PFSK-1 (cell line): ENCODE measurements at regions not wholly inside any gene's neighbourhood (a gene's known extent, or its start where the extent isn't known, plus 50 kb on each side); places are given as distances from the start of the nearest gene placed in this dataset.

Experiments used
- FOXP2 ChIP-seq: optimal IDR thresholded peaks from 2 replicates; pipeline ENCODE3; 2011; ENCODE audit warnings: borderline replicate concordance, control low read depth, inconsistent platforms; ENCODE audit not compliant: insufficient read depth; ENCODE audit errors: extremely low read length, extremely low read depth
- POLR2AphosphoS5 ChIP-seq: IDR thresholded peaks from 2 replicates; pipeline ENCODE4 v1.6.1; 2012; ENCODE audit warnings: low read depth, mild to moderate bottlenecking, control low read depth, low read length, moderate library complexity
- SIN3A ChIP-seq: IDR thresholded peaks from 2 replicates; pipeline ENCODE4 v1.6.1; 2012; ENCODE audit warnings: mild to moderate bottlenecking, low read length, moderate library complexity, borderline replicate concordance; ENCODE audit not compliant: insufficient read depth
- TAF1 ChIP-seq: IDR thresholded peaks from 2 replicates; pipeline ENCODE4 v1.6.1; 2012; ENCODE audit warnings: low read length, control low read depth, borderline replicate concordance; ENCODE audit not compliant: insufficient read depth
- TF ChIP-seq, protein P1 (sequence below), 2 experiments: IDR thresholded peaks; 2 replicates each; pipeline versions ENCODE4 v1.6.1 to v1.8.0; 2011 to 2012; ENCODE audit warnings: low read depth in 2 of 2, low read length in 2 of 2, control low read depth in 1 of 2, inconsistent platforms in 1 of 2, mild to moderate bottlenecking in 1 of 2, moderate library complexity in 1 of 2; ENCODE audit not compliant: insufficient read depth in 1 of 2

DNA sequence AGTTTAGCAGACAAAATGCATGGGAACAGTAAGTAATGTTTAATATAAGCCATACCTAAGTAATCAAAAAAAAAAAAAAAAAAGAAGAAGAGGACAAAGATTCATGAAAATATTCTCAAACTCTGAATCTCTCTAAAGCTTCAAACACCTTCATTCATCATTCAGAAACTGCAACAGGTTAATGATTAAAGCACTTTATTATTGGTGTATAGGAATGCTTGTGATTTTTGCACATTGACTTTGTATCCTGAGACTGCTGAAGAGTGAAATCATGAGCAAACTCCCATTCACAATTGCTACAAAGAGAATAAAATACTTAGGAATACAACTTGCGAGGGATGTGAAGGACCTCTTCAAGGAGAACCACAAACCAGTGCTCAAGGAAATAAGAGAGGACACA, 278.4 kb upstream of the DCN start:
- TF ChIP-seq, protein P1, sequence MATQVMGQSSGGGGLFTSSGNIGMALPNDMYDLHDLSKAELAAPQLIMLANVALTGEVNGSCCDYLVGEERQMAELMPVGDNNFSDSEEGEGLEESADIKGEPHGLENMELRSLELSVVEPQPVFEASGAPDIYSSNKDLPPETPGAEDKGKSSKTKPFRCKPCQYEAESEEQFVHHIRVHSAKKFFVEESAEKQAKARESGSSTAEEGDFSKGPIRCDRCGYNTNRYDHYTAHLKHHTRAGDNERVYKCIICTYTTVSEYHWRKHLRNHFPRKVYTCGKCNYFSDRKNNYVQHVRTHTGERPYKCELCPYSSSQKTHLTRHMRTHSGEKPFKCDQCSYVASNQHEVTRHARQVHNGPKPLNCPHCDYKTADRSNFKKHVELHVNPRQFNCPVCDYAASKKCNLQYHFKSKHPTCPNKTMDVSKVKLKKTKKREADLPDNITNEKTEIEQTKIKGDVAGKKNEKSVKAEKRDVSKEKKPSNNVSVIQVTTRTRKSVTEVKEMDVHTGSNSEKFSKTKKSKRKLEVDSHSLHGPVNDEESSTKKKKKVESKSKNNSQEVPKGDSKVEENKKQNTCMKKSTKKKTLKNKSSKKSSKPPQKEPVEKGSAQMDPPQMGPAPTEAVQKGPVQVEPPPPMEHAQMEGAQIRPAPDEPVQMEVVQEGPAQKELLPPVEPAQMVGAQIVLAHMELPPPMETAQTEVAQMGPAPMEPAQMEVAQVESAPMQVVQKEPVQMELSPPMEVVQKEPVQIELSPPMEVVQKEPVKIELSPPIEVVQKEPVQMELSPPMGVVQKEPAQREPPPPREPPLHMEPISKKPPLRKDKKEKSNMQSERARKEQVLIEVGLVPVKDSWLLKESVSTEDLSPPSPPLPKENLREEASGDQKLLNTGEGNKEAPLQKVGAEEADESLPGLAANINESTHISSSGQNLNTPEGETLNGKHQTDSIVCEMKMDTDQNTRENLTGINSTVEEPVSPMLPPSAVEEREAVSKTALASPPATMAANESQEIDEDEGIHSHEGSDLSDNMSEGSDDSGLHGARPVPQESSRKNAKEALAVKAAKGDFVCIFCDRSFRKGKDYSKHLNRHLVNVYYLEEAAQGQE (IDR thresholded peaks at IDR 0.05; ENCODE audit: insufficient read depth in 1 of 2, low read depth in 2 of 2, low read length in 2 of 2) = no peak
- no peak for TF ChIP-seq SIN3A
- no peak for TF ChIP-seq TAF1
- no peak for TF ChIP-seq FOXP2

DNA sequence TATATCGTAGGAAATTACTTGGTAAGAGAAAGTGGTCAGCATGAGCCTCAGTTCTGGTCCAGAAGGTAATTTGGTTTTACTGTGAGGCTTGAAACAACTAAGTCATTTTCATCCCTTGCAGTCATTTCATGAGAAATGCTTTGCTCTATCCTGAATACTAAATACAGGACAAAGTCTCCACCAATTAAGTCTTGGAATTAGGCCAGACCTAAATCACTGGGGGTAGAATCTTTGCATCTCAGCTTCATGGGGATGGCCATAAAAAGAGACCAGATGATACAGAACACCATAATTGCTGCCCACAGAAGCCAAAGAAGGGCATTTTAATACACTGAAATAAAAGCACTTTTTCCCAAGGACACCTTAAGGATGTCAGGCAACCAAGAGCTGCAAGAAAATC, 277.9 kb upstream of the DCN start:
- TF ChIP-seq TAF1 (no peak), FOXP2 (no peak), SIN3A (no peak), POLR2AphosphoS5 (no peak)
- TF ChIP-seq, protein P1 (IDR thresholded peaks at IDR 0.05; ENCODE audit: insufficient read depth in 1 of 2, low read depth in 2 of 2, low read length in 2 of 2) = no peak

DNA sequence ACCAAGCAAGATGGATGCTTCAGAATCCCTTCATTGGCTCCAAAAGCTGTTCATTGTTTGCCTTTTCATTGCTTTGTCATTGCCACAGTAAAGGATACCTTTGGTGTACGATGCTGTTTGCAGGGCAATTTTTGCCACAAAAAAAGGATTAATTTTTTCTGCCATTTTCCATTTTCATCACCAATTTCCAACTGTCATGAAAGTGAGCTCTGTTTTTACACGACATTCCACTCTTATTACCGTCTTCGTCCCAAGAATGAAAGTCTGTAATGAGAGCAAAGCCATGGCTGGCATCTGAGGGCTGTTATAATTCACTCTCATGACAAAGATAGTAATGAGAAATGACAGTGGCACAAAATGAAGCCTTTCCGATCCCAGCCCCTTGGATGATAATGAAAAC, 272.7 kb upstream of the DCN start:
- TF ChIP-seq POLR2AphosphoS5 = no peak
- TF ChIP-seq FOXP2 = no peak
- no peak for TF ChIP-seq TAF1
- no peak for TF ChIP-seq SIN3A
- TF ChIP-seq, protein P1 (IDR thresholded peaks at IDR 0.05; ENCODE audit: insufficient read depth in 1 of 2, low read depth in 2 of 2, low read length in 2 of 2) = no peak

DNA sequence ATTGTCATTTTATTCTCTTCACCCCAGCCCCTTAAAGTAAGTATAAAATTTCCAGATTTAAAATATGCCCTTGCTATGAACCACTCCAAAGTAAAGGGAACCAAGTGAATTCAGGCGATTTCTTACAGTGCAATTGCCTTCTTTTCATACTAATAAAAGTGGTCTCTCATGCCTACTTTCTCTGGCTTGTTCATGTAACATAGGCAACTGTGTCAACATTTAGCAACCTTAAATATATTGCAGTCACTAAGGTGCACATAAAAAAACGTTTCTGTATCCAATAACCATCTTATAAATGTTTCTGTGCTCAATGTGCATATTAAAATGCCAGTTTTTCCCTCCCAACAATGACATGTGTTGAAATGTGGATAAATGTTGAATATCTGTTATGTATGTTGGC, 271.6 kb upstream of the DCN start:
- no peak for TF ChIP-seq FOXP2
- TF ChIP-seq TAF1 = no peak
- TF ChIP-seq, protein P1 (IDR thresholded peaks at IDR 0.05; ENCODE audit: insufficient read depth in 1 of 2, low read depth in 2 of 2, low read length in 2 of 2) = no peak
- TF ChIP-seq SIN3A = no peak
- TF ChIP-seq POLR2AphosphoS5 = no peak
